HUES48 (cell line): ENCODE measurements at regions not wholly inside any gene's neighbourhood (a gene's known extent, or its start where the extent isn't known, plus 50 kb on each side); places are given as distances from the start of the nearest gene placed in this dataset.

ENCODE experiments used
- H3K27ac ChIP-seq: one replicate; pipeline ENCODE4 v1.7.0; 2013; ENCODE audit warnings: low read depth, low read length, inconsistent platforms
- H3K27me3 ChIP-seq: 2 replicates; pipeline ENCODE4 v1.6.1; 2013; ENCODE audit warnings: mild to moderate bottlenecking, low read length; ENCODE audit not compliant: control insufficient read depth, insufficient read depth
- H3K36me3 ChIP-seq: 2 replicates; pipeline ENCODE4 v1.6.1; 2013; ENCODE audit warnings: low read length; ENCODE audit not compliant: control insufficient read depth, insufficient read depth
- H3K4me1 ChIP-seq: 2 replicates; pipeline ENCODE4 v1.6.1; 2013; ENCODE audit warnings: mild to moderate bottlenecking, low read length; ENCODE audit not compliant: control insufficient read depth, insufficient read depth
- H3K4me3 ChIP-seq: 2 replicates; pipeline ENCODE4 v1.5.1; 2013; ENCODE audit warnings: mild to moderate bottlenecking, low read depth, low read length
- H3K9ac ChIP-seq: 2 replicates; pipeline ENCODE4 v1.6.1; 2013; ENCODE audit warnings: mild to moderate bottlenecking, low read depth, low read length, moderate library complexity
- H3K9me3 ChIP-seq: 2 replicates; pipeline ENCODE4 v1.6.1; 2013; ENCODE audit warnings: low read length; ENCODE audit not compliant: control insufficient read depth, insufficient read depth

- Histone ChIP-seq H3K36me3 (no peaks in the 10 kb centered on the region), H3K9ac (no peak overlapping the region), H3K27me3 (no peaks in the 10 kb centered on the region; the same call in 1 of the 2 replicates), H3K4me1 (0 out of 2 replicates have a peak, but pooled peaks cover 3% of the 10 kb centered on the region), H3K9me3 (no peaks in the 10 kb centered on the region), H3K4me3 (no peak overlapping the region), H3K27ac (no peak overlapping the region)
Measured at GRCh38 chr9:129398961-129399633, 221.0 kb upstream of the IER5L start.

- H3K27ac ChIP-seq = no peak overlapping the region
- no peak overlapping the region for H3K4me3 ChIP-seq
- H3K9ac ChIP-seq = no peak overlapping the region
- 0 out of 2 replicates have a peak, but pooled peaks cover 3% of the 10 kb centered on the region for H3K4me1 ChIP-seq
- H3K9me3 ChIP-seq = no peaks in the 10 kb centered on the region
- H3K27me3 ChIP-seq = no peaks in the 10 kb centered on the region; the same call in 1 of the 2 replicates
- H3K36me3 ChIP-seq = no peaks in the 10 kb centered on the region
Measured at GRCh38 chr9:129398101-129398960, 220.3 kb upstream of the IER5L start.

GRCh38 chr9:129397335-129397734 is 219.3 kb upstream of the IER5L start:
- no peaks in the 10 kb centered on the region for H3K27me3 ChIP-seq

GRCh38 chr9:129396365-129396708 is 218.3 kb upstream of the IER5L start:
- Histone ChIP-seq H3K9ac (no peak overlapping the region), H3K9me3 (no peaks in the 10 kb centered on the region), H3K36me3 (no peaks in the 10 kb centered on the region), H3K27me3 (no peaks in the 10 kb centered on the region), H3K4me1 (no peaks in the 10 kb centered on the region), H3K27ac (no peak overlapping the region), H3K4me3 (no peak overlapping the region)

More at GRCh38 chr9:129397335-129397734, 219.3 kb upstream of the IER5L start:
- Histone ChIP-seq H3K9me3 (no peaks in the 10 kb centered on the region), H3K4me1 (no peaks in the 10 kb centered on the region), H3K27ac (no peak overlapping the region), H3K9ac (no peak overlapping the region), H3K36me3 (no peaks in the 10 kb centered on the region), H3K4me3 (no peak overlapping the region)

- Histone ChIP-seq H3K27me3 (no peaks in the 10 kb centered on the region), H3K27ac (no peak overlapping the region), H3K4me3 (no peak overlapping the region), H3K9me3 (no peaks in the 10 kb centered on the region), H3K9ac (no peak overlapping the region), H3K4me1 (no peaks in the 10 kb centered on the region), H3K36me3 (no peaks in the 10 kb centered on the region)
Measured at GRCh38 chr9:129395633-129396364, 217.7 kb upstream of the IER5L start.

GRCh38 chr9:129394886-129395279 is 216.8 kb upstream of the IER5L start:
- Histone ChIP-seq H3K4me1 (no peaks in the 10 kb centered on the region), H3K9me3 (no peaks in the 10 kb centered on the region), H3K27me3 (no peaks in the 10 kb centered on the region), H3K36me3 (no peaks in the 10 kb centered on the region), H3K27ac (no peak overlapping the region), H3K4me3 (no peak overlapping the region), H3K9ac (no peak overlapping the region)

GRCh38 chr9:129394061-129394885 is 216.2 kb upstream of the IER5L start:
- H3K4me1 ChIP-seq = no peaks in the 10 kb centered on the region
- no peaks in the 10 kb centered on the region for H3K9me3 ChIP-seq
- no peak overlapping the region for H3K9ac ChIP-seq
- no peak overlapping the region for H3K27ac ChIP-seq
- no peaks in the 10 kb centered on the region for H3K36me3 ChIP-seq
- H3K4me3 ChIP-seq = no peak overlapping the region
- H3K27me3 ChIP-seq = no peaks in the 10 kb centered on the region

GRCh38 chr9:129393064-129393463 is 215.0 kb upstream of the IER5L start:
- H3K27ac ChIP-seq = no peak overlapping the region
- no peaks in the 10 kb centered on the region for H3K27me3 ChIP-seq
- H3K9ac ChIP-seq = no peak overlapping the region
- no peaks in the 10 kb centered on the region for H3K4me1 ChIP-seq
- no peak overlapping the region for H3K4me3 ChIP-seq
- H3K9me3 ChIP-seq = no peaks in the 10 kb centered on the region
- no peaks in the 10 kb centered on the region for H3K36me3 ChIP-seq

GRCh38 chr9:129392093-129392541 is 214.1 kb upstream of the IER5L start:
- Histone ChIP-seq H3K27me3 (no peaks in the 10 kb centered on the region), H3K9ac (no peak overlapping the region), H3K27ac (no peak overlapping the region), H3K4me1 (no peaks in the 10 kb centered on the region), H3K9me3 (no peaks in the 10 kb centered on the region), H3K36me3 (no peaks in the 10 kb centered on the region), H3K4me3 (no peak overlapping the region)

GRCh38 chr9:129391221-129391661 is 213.2 kb upstream of the IER5L start:
- Histone ChIP-seq H3K27ac (no peak overlapping the region), H3K27me3 (no peaks in the 10 kb centered on the region), H3K9me3 (no peaks in the 10 kb centered on the region), H3K4me1 (no peaks in the 10 kb centered on the region), H3K9ac (no peak overlapping the region), H3K36me3 (no peaks in the 10 kb centered on the region), H3K4me3 (no peak overlapping the region)
